ENCODE measurements at regions not wholly inside any gene's neighbourhood (a gene's known extent, or its start where the extent isn't known, plus 50 kb on each side); places are given as distances from the start of the nearest gene placed in this dataset.

- DNase-seq (ENCODE audit: low spot score): no peak
Observed at GRCh38 chr2:144281476-144281875, 238.4 kb downstream of the ZEB2 start.

GRCh38 chr2:144280009-144280408, 239.9 kb downstream of the ZEB2 start:
- no peak for DNase-seq (ENCODE audit: low spot score)

GRCh38 chr2:144279165-144279564, 240.8 kb downstream of the ZEB2 start:
- no peak for DNase-seq (ENCODE audit: low spot score)

GRCh38 chr2:144277622-144278354, 242.1 kb downstream of the ZEB2 start:
- no peak for DNase-seq (ENCODE audit: low spot score)

- DNase-seq (ENCODE audit: low spot score): no peak
Observed at GRCh38 chr2:144275340-144275739, 244.6 kb downstream of the ZEB2 start.

- no peak for DNase-seq (ENCODE audit: low spot score)
Observed at GRCh38 chr2:144274131-144274530, 245.8 kb downstream of the ZEB2 start.

GRCh38 chr2:144270951-144271350, 249.0 kb downstream of the ZEB2 start:
- DNase-seq (ENCODE audit: low spot score): no peak

GRCh38 chr2:144268036-144268678, 251.8 kb downstream of the ZEB2 start:
- no peak for DNase-seq (ENCODE audit: low spot score)

- DNase-seq (ENCODE audit: low spot score): no peak
Observed at GRCh38 chr2:144267239-144267638, 252.7 kb downstream of the ZEB2 start.

GRCh38 chr2:144265654-144266053, 254.3 kb downstream of the ZEB2 start:
- no peak for DNase-seq (ENCODE audit: low spot score)

GRCh38 chr2:144261966-144262365, 258.0 kb downstream of the ZEB2 start:
- no peak for DNase-seq (ENCODE audit: low spot score)

- DNase-seq (ENCODE audit: low spot score): no peak
Observed at GRCh38 chr2:144261336-144261735, 258.6 kb downstream of the ZEB2 start.

GRCh38 chr2:144259332-144259731, 260.6 kb downstream of the ZEB2 start:
- DNase-seq (ENCODE audit: low spot score): no peak

- no peak for DNase-seq (ENCODE audit: low spot score)
Observed at GRCh38 chr2:144258154-144258553, 261.8 kb downstream of the ZEB2 start.

GRCh38 chr2:144256996-144257707, 262.8 kb downstream of the ZEB2 start:
- no peak for DNase-seq (ENCODE audit: low spot score)

GRCh38 chr2:144254342-144255235, 265.3 kb downstream of the ZEB2 start:
- DNase-seq (ENCODE audit: low spot score): no peak

- no peak for DNase-seq (ENCODE audit: low spot score)
Observed at GRCh38 chr2:144253743-144254142, 266.2 kb downstream of the ZEB2 start.

- DNase-seq (ENCODE audit: low spot score): no peak
Observed at GRCh38 chr2:144252694-144253093, 267.2 kb downstream of the ZEB2 start.

- no peak for DNase-seq (ENCODE audit: low spot score)
Observed at GRCh38 chr2:144249035-144249637, 270.8 kb downstream of the ZEB2 start.

GRCh38 chr2:144248350-144249034, 271.4 kb downstream of the ZEB2 start:
- DNase-seq (ENCODE audit: low spot score): no peak

GRCh38 chr2:144244938-144245337, 275.0 kb downstream of the ZEB2 start:
- no peak for DNase-seq (ENCODE audit: low spot score)
